Amniotic epithelial cell (primary cell): ENCODE measurements at regions not wholly inside any gene's neighbourhood (a gene's known extent, or its start where the extent isn't known, plus 50 kb on each side); places are given as distances from the start of the nearest gene placed in this dataset.

Experiments
- DNase-seq: peaks from one replicate; pipeline ENCODE4 v3.0.0-alpha.2; 2010; ENCODE audit warnings: low read depth

DNA sequence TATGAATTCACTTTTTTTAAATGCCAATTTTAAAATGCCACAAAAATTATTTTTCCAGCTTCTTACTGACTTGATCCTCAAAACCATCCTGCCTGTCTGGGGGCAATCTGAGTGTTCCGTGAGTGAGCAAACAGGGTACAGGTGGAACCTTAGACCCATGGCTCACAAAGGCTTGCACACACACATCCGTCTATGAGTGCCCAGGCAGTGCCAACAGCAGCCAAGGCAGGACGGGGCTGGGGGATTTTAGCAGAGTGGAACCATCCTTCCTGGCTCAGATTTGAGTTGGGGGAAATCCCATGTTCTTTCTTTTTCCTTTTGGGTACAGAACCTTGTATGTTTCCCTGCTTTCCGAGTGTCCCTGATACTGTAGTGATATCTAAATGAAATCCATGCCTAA is 377.7 kb upstream of the MGMT start:
- no peak for DNase-seq

DNA sequence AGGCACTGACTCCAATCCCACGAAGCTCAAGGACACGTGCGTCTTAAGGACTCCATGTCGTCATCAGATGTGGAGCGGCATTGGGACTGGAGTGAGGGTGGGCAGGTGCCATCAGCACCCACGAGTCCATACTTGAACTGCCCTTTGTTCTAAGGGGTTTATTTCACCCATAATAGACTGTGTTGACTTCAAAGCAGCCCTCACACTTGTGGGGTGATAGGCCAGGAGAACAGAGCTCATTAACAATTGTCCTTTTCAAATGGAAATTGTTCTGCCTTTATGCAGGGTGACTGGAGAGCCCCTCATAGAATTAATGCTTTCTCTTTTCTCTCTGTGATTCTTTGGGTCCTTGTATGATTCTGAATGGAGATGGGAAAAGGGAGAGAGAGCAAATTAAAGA is 376.9 kb upstream of the MGMT start:
- no peak for DNase-seq

DNA sequence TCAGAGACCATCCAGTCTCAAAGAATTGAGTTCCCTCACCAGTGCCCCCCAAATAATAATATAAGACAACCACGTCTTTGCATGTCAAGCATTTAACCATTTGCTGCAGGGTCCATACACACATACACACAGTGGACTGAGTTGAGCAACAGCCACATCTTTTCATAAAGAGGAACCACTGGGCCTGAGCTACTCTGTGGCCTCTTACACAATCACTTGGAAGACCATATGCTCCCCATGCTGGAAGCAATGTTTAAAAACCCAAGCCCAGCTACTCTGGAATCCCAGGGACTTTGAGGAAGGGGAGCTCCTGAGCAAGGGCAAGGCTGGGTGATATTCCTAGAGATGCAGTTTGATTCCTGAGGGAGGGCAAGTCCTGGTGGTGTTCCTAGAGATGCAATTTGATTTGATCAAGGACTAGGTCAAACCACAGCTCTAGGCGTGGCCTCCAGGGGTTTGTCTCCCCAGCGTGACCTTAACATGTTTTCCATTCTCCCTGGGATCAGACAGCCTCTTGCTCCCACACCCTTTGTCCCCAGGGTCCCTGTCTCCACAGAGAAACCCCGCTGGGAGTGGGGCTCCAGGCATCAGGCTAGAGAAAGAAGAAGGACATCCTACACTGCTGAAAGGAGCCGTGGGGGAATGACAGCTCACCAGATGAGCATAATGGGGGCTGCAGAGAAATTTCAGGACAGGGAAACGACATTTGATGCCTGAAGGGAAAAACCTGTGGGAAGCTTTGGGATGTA is 376.2 kb upstream of the MGMT start:
- no peak for DNase-seq

DNA sequence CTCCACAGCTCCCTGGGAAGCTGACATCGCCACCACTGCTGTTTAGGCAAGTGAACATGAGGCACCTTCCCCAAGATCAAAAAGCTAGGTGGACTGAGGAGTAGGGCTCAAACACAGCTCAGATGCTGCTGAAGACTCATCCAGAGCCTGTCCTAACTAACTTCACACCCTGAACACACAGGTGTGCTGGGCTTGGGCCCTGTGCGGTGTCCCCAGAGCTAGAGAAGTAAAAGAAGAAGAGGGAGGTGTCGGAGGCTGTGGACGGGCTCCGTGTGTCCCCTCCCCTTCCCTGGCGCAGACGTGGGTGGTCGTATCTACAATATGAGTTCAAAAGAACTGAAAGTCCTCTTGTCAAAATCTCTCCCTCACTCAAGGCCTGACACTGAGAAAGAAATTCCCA is 373.4 kb upstream of the MGMT start:
- no peak for DNase-seq

DNA sequence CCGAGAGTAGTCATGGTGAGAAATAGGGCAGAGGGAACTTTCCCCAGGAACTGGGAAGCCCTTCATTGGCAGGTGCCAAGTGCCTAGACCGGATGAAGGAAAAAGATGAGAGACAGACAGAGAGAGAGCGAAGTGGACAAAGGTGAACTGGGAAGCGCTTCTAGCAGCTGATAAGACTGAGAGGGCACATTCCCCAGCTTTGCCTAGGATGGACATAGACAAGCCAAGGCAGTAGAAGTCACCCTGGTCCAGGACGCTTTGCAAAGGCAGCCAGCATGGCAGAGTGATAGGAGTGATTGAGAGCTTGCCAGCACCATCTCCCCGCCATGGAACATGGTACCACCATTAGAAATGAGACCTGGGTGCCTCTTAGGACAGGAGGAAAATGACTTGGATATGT is 372.8 kb upstream of the MGMT start:
- no peak for DNase-seq

DNA sequence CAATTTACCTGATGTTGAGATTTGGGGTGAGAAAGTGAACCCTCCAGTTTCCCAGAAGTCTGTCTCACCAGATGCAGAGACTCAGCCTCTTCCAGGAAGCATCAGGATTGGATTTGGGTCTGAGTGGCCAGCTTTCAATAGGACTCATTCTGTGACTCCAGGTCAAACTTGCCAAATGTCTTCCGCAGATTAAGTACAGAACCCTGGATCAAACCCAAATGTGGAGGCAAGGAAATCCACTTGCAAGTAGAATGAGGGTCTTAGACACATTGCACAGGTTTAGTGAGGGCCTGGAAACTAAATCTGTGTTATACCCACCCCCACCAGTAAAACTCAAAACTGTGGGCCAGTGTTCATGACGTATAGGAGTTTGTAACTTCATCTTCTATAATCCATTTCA is 372.2 kb upstream of the MGMT start:
- no peak for DNase-seq

DNA sequence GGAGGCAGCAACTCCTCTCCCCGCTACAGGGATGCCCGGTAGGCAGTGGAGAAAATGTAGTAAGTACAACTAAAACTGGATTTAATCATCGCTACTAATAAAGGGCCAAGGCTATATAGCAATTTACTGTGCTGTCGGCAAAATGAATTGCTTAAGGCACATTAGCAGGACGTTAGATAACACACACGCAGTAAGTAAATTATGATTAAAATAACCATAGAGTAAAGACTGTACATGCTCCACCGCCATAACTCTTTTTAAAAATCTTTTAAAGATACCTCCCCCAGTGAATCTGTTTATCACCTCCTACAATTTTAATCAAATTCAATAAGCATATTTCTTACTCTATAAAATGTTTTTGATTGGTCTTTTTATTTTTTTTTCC is 371.4 kb upstream of the MGMT start:
- DNase-seq = no peak

DNA sequence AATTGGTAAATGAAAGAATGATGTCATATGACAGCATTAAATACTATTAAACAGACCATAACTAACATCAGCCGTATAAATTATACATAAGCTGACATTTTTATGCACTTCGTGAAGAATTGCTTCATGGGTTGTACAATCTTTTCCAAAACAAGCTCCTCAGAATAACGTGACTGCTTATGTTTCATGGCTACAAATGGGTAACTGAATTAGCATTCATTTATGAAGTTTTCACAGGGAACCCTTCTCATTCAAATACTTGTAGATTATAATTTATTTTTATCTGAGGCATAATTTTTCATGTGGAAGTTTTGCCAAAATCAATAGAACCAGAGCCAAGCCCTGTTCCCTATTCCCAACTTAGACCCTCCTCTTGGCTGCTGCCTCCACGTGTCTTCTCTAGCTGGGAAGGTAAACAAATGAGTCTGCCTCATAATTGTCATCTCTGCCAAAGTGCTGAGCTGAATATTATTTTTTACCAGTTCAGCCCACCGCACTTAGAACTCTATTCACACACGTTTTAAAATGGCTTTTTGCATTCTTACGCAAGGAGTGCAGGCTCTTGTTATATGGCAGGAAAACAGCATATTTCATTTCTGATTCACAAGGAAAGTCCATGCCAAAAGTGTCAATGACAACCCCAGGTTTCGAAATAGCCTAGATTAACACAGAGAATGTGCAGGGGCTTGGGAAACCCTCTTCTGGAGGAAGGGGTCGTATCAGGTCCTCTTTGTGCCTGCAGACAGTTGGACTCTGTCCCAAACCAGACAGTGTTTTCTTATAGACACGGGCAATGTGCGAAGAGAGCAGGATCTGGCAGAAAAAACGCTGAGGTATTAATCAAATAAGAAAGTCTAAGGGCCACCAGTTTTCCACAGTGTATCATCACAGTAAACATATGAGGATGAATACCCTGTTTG is 370.7 kb upstream of the MGMT start:
- no peak for DNase-seq

DNA sequence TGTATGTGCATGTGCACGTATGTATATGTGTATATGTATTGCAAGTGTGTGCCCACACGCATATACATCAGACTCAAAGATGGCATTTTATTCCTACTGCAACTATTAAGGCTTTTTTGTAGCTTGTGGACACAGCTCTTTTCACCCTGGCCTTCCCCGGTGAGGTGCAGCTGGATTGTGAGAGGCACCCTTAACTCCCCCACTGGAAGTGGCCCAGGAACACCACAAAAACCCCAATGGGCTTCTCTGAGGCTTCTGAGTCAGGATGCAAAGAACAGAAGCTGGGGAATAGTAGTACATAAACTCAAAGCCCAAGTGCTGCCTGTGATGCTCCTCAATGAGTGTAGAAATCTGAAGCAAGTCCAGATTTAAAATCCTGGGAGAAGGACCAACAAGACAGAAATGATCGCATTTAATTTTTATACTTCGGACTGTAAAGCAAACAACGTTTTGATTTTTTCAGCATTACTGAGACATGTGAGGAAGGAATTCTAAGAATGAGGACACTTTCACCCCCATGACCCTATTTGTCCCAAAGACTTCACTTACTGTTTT is 369.2 kb upstream of the MGMT start:
- DNase-seq = no peak

DNA sequence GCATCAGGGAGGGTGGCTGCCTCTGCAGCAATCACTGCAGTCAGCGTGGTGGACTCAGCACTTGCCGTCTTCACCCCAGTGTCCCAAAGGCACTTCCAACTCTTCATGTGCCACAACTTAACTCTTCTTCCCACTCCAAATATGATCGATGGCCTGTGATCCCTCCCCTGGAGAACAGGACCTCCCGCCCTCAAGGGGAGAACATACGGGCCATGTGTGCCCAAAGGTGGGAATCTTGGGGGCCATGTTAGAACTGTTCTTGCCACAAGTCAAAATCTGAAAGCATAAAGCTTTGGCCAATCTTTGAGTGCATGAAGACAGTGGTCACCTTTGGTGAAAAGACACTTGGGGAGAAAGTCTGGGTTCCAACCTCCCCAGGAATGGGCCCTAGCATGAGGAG is 368.5 kb upstream of the MGMT start:
- no peak for DNase-seq

DNA sequence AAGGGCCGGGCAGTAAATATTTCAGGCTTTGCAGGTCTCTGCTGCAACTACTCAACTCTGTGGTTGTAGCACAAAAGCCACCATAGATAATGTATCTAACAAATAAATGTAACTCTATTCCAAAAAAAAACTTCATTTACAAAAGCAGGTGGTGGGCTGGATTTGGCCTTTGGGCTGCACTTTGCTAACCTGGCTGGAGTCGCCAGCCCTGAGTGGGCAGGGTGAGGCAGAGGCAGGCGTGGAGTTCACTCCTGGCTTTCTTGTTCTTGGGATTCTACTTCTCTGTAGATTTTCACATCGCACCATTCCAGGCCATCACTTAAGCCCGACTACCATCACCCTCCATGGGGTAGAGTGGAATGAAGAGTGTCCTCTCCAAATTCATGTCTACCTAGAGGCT is 367.6 kb upstream of the MGMT start:
- DNase-seq = no peak

DNA sequence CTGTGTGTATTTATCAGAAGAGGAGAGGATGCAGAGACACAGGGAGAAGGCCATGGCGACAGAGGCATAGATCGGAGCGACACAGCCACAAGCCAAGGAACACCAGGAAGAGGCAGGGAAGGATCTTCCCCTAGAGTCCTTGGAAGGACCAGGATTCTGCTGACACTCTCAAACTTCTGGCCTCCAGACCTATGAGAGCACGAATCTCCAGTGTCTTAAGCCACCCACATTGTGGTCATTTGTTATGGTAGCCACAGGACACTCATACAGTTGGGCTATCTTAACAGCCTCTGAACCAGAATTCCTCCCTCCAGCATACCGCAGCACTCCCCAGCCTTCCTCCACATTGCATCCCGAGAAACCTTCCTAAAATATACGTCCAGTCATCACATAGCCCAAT is 367.0 kb upstream of the MGMT start:
- DNase-seq = no peak

DNA sequence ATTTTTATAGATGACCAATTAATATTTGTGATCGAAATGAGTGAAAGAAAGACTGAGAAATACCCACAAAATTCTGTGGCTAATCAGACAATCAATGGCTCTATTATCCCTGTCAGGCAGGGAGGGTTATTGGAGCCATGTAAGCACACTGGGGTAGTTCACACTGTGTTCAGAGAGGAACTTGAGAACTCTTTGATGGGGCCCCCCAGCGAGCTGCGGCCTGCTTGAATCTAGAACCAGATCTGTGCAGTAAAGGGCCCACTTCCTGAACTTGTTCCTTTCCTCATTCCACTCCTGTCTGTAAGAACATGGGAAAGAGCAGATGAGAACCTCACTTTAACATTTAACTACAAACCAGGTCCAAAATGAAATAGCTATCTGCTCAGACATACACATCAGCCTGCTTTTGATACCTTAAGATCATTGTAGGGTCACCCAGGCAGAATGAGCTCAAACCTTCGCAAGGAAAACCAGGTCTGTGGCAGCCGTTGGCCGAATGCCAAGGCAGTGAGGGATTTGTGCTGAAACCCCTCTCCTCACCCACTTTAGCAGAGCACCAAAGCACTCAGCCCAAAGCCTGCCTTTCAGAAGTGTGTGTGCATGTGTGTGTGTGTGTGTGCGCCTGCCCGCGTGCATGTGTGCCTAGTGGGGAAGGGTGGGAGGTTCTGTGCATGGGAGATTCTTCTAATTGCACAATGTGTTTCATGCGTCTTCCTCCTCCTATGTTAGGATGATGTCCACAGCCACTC is 365.6 kb upstream of the MGMT start:
- DNase-seq = no peak

DNA sequence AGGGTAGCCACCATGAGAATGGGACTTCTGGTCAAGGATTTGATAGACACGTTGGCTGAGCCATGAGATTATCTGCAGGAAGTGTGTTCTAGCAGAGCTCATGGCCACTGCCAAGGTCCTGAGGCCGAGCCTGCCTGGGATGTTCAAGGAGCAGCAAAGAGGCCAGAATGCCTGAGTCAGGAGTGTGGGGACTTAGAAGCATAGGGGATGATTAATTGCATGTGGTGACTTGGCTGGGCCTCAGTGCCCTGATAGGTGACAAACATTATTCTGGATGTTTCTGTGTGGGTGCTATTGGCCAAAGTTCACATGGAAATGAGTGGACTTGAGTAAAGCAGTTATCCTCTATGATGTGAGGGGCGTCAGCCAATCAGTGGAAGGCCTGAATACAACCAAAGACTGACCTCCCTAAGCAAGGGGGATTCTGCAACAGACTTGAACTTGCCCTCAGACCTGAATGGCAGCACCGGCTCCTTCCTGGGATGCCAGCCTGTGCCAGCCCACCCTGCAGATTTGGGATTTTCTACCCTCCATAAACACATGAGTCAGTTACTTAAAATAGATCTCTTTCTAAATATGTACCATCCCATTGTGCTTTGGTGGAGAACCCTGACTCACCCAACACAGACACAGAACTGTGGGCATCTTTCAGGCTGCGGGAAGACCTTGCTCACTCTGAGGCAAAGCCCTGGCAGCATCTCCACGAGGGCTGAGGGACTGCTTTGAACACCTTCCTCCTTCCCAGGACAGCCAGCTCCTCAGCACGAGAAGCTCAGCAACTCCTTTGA is 363.9 kb upstream of the MGMT start:
- no peak for DNase-seq

DNA sequence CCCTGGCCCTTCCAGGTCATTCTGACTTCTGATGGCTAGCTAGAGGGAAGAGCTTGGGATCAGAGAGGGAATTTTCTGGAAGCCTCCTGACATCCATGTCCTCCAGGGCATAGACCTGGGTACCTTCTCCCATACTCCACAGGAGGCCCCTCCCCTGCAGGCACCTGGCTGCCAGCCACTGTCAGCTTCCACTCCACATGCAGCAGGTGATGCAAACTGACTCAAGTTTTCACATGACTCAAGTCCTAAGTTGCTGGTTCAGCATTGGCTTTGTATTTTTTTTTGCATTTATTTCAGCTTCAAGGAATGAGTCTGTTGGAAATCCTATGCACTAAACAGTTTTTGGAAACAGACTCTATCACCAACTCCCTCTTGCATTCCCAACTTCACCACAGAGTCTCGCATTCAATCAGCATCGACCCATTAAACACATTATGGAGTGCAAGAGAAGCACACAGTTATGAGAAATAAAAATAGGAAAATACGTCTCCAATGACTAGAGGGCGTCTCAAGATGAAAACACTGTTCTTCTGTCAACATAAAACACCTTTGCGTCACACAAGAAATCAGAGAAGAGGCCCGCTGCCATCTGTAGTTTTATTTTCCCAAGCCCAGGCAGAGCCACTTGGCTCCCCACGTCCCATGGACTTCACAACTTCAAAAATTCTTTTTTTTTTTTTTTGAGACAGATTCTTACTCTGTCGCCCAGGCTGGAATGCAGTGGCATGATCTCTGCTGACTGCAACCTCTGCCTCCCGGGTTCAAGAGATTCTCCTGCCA is 362.6 kb upstream of the MGMT start:
- DNase-seq = no peak

DNA sequence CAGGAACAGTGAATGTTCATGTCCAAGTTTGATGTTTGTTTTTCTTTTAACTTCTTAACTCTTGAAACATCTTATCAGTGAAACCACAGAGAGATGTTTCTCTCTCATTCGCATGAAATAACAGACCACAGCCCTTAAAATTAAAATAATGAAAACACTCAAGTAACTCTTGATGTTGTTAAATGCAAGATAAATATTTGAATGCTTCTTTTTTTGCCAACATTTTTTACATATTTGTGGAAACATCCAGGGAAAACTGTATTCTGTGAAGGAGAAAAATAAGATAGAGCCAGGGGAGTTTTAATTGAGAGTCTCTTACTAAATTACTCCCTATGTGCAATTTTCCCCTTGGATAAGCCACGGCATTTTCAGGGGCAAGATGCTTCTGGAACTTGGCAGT is 361.8 kb upstream of the MGMT start:
- DNase-seq = no peak

DNA sequence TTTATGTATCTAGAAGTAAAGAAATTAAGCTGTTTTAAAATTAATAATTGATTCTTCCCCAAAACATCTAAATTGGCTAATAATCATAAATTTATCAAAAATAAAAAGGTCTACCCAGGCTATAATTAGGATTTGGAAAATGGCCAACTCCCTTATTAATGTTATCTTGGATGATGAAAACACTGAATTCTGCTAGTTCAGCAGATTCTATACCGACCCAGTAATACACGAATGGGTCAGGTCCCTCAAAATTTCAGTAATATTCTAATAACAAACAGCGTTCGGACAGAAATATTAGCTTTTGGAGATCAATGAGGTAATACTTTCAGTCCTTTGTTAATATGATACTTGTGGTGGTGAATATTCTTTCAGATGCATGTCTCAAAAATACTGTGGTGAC is 360.7 kb upstream of the MGMT start:
- no peak for DNase-seq

DNA sequence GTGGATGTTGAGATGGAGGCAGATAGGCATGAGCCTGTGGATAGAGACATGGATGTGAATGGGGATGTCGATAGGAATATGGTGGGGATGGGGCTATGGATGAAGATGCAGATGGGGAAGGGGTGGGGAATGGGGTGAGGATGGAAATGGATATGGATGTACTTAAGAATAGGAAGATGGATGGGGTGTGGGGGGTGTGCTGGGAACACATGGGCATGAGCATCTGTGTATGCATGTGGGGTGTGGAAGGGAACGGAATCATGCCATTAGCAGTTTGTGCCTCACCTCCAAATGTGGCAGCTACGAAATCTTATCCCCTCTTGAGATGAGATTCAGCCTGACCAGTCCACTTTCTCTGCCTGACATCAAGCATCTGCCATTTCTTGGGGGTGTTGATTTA is 359.5 kb upstream of the MGMT start:
- no peak for DNase-seq

DNA sequence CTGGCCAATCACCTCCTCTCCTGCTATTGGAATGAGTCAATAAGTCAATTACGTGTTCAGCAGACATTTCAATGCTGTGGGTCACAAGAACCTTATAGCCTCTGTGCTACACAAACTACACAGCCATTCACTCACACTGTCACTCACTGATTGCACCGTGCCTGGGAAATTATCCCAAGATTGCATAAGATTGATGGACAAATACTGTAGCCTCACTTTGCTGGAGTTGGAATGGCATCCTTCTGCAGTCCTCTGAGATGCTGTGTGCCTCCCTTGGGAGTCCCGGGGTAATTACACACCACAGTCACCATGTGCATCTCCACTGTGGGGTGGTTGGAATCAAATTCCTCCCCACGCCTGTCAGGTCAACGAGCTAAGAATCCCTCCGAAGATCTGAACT is 358.7 kb upstream of the MGMT start:
- no peak for DNase-seq

DNA sequence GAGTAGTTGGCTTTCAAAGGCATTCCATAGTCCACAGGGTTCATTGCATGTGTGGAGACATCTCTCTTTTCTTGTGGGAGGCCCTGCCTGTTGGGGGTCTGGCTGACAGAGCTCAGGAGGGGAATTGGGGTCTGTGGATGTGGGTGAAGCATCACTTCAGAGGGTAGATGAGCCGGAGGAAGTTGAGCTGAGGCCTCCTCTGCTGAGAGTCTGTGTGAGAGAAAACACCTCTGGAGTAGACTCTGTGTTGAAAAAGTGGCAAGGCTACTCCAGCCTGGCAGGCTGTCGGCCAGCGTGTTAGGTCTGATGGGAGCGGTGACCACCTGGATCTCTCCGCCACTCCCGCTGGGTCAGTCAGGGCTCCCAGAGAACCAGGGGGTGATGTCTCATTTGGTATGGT is 358.0 kb upstream of the MGMT start:
- DNase-seq = no peak

DNA sequence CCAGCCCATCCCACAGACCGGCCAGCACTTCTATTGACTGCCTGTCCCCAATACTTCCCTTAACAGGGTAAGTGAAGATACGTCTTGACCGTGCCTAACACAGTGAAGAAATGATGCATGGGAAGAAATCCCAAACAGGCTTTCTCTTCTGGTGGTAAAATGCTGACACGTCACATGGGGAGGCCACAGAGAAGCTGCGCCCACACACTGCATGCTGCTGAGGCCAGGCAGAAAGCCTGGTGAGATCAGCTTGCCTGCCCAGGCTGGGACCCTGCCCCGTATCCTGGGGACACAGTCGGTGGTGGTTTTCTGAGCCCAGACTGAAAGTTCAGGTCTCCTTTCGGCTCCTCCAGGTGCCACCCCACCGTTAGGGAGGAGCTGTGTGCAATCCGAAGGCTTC is 356.3 kb upstream of the MGMT start:
- no peak for DNase-seq
